ENCODE measurements at regions not wholly inside any gene's neighbourhood (a gene's known extent, or its start where the extent isn't known, plus 50 kb on each side); places are given as distances from the start of the nearest gene placed in this dataset.
A peak's percentile ranks its signal among the peaks of the same experiment; 100 is the strongest.

- TF ChIP-seq FOSL1 (CRISPR knock-in tag; IDR thresholded peaks at IDR 0.05; ENCODE audit: borderline replicate concordance) (peak; percentile 73; the same call in 1 of the 2 replicates), ZBTB26 (CRISPR knock-in tag; IDR thresholded peaks at IDR 0.05; ENCODE audit: borderline replicate concordance) (peak; percentile 70; the same call in 1 of the 2 replicates), CCDC6 (CRISPR knock-in tag; IDR thresholded peaks at IDR 0.05) (peak; percentile 52; the same call in 1 of the 2 replicates), TFDP1 (CRISPR knock-in tag; IDR thresholded peaks at IDR 0.05; ENCODE audit: borderline replicate concordance) (peak; percentile 67; the same call in 1 of the 2 replicates), PBX3 (CRISPR knock-in tag; IDR thresholded peaks at IDR 0.05; ENCODE audit: borderline replicate concordance) (no peak), ARNTL (CRISPR knock-in tag; IDR thresholded peaks at IDR 0.05) (peak; percentile 77), HNF1A (IDR thresholded peaks at IDR 0.05; ENCODE audit: low read depth) (peak; percentile 81; the same call in 1 of the 2 replicates), HNF1A (CRISPR knock-in tag; IDR thresholded peaks at IDR 0.05; ENCODE audit: borderline replicate concordance) (peak; percentile 87), TOE1 (CRISPR knock-in tag; IDR thresholded peaks at IDR 0.05) (no peak), RNF219 (CRISPR knock-in tag; IDR thresholded peaks at IDR 0.05) (no peak), ZSCAN12 (CRISPR knock-in tag; IDR thresholded peaks at IDR 0.05) (0 out of 2 replicates have a peak, but pooled peaks have one; percentile 23), ZNF138 (CRISPR knock-in tag; IDR thresholded peaks at IDR 0.05; ENCODE audit: low read depth) (no peak), ETS1 (CRISPR knock-in tag; IDR thresholded peaks at IDR 0.05) (no peak), ZBTB7B (CRISPR knock-in tag; IDR thresholded peaks at IDR 0.05) (no peak; the same call in 1 of the 2 replicates), ZNF331 (CRISPR knock-in tag; IDR thresholded peaks at IDR 0.05) (peak; percentile 87), NFYB (CRISPR knock-in tag; IDR thresholded peaks at IDR 0.05) (0 out of 2 replicates have a peak, but pooled peaks have one; percentile 11), MAFK (conservative IDR thresholded peaks at IDR 0.05 in 1 of 2, IDR thresholded peaks at IDR 0.05 in 1 of 2; ENCODE audit: low read length in 2 of 2) (peak; percentile 29 to 46; a peak in 3 of 4 replicates)
These were observed 51.0 kb upstream of the EML4 start (continued) for GRCh38 chr2:42117923-42118753.

Data from HepG2 (cell line).